ENCODE measurements at regions not wholly inside any gene's neighbourhood (a gene's known extent, or its start where the extent isn't known, plus 50 kb on each side); places are given as distances from the start of the nearest gene placed in this dataset.

DNA sequence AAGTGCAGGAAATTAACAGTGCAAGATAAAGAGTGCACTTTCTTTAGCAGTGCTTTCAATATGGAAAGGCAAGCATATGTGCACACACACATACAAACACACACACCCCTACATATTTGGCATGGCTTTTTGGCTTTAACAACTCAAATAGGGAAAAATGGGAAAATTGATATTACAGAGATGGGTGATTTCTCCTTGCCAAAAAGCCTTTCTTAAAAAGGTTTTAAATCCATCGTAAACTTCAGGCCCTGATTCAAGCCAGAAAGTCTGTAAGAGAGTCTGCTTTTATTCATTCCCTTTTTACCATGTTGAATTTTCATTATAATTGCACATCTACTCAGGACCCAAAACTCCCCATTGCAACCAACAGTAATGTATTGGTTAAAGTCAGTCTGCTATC is 612.0 kb upstream of the ACTRT1 start:
- TF ChIP-seq YY1 (IDR thresholded peaks at IDR 0.05; ENCODE audit: low read depth) (no peak), RAD21 (IDR thresholded peaks at IDR 0.05; ENCODE audit: low read depth) (no peak), USF1 (IDR thresholded peaks at IDR 0.05) (no peak), CREB1 (IDR thresholded peaks at IDR 0.05; ENCODE audit: low read depth) (no peak), TCF12 (IDR thresholded peaks at IDR 0.05; ENCODE audit: low read depth) (no peak), EGR1 (IDR thresholded peaks at IDR 0.05) (no peak), TAF1 (IDR thresholded peaks at IDR 0.05; ENCODE audit: low read depth) (no peak), REST (IDR thresholded peaks at IDR 0.05; ENCODE audit: low read depth) (no peak), CEBPB (IDR thresholded peaks at IDR 0.05) (no peak), ZBTB7A (IDR thresholded peaks at IDR 0.05; ENCODE audit: low read depth) (no peak), EP300 (IDR thresholded peaks at IDR 0.05; ENCODE audit: borderline replicate concordance) (no peak)
- TF ChIP-seq, protein P1, sequence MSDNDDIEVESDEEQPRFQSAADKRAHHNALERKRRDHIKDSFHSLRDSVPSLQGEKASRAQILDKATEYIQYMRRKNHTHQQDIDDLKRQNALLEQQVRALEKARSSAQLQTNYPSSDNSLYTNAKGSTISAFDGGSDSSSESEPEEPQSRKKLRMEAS (IDR thresholded peaks at IDR 0.05): no peak
